Adipocyte (in vitro differentiated cells): ENCODE measurements at regions not wholly inside any gene's neighbourhood (a gene's known extent, or its start where the extent isn't known, plus 50 kb on each side); places are given as distances from the start of the nearest gene placed in this dataset.
"Not testable (repeated sequence)": the region's sequence is repeated elsewhere in the genome, so short reads cannot be mapped to it uniquely, and the experiment has no call there.

ENCODE experiments used
- DNase-seq: peaks from one replicate; pipeline ENCODE4 v3.0.0-alpha.2; 2015; ENCODE audit warnings: low read depth
- H3K27me3 ChIP-seq: replicated peaks from 2 replicates; pipeline ENCODE4 v1.7.0; 2013; ENCODE audit warnings: mild to moderate bottlenecking, low read length, moderate library complexity; ENCODE audit not compliant: control insufficient read depth, insufficient read depth
- H3K36me3 ChIP-seq: 2 replicates; pipeline ENCODE4 v1.7.0; 2013; ENCODE audit warnings: low read length, mild to moderate bottlenecking, moderate library complexity; ENCODE audit not compliant: control insufficient read depth, insufficient read depth, severe bottlenecking
- H3K4me1 ChIP-seq: 2 replicates; pipeline ENCODE4 v1.7.0; 2013; ENCODE audit warnings: mild to moderate bottlenecking, low read length, moderate library complexity; ENCODE audit not compliant: control insufficient read depth, insufficient read depth
- H3K4me3 ChIP-seq: 2 replicates; pipeline ENCODE4 v1.7.0; 2013; ENCODE audit warnings: mild to moderate bottlenecking, low read length, moderate library complexity
- H3K9ac ChIP-seq: 2 replicates; pipeline ENCODE4 v1.7.0; 2013; ENCODE audit warnings: mild to moderate bottlenecking, low read length, moderate library complexity
- H3K9me3 ChIP-seq: 2 replicates; pipeline ENCODE4 v1.7.0; 2013; ENCODE audit warnings: mild to moderate bottlenecking, low read length, moderate library complexity; ENCODE audit not compliant: control insufficient read depth

- not testable (repeated sequence) for H3K4me3 ChIP-seq, H3K9me3 ChIP-seq, H3K9ac ChIP-seq, H3K36me3 ChIP-seq, H3K27me3 ChIP-seq, DNase-seq, H3K4me1 ChIP-seq
These were observed 621.2 kb downstream of the JRKL start for GRCh38 chr11:97010997-97011396.

GRCh38 chr11:97015327-97015726, 625.5 kb downstream of the JRKL start:
- H3K4me3 ChIP-seq = no peak overlapping the region
- no peak overlapping the region for H3K9ac ChIP-seq
- no peaks in the 10 kb centered on the region for H3K4me1 ChIP-seq
- no peaks in the 10 kb centered on the region for H3K9me3 ChIP-seq
- no peak for DNase-seq
- H3K36me3 ChIP-seq = no peaks in the 10 kb centered on the region
- H3K27me3 ChIP-seq = no peaks in the 10 kb centered on the region

GRCh38 chr11:97019305-97019704, 629.5 kb downstream of the JRKL start:
- Histone ChIP-seq H3K9ac (no peak overlapping the region), H3K27me3 (no peaks in the 10 kb centered on the region), H3K4me3 (no peak overlapping the region), H3K9me3 (no peaks in the 10 kb centered on the region), H3K4me1 (no peaks in the 10 kb centered on the region), H3K36me3 (no peaks in the 10 kb centered on the region)
- DNase-seq = no peak

DNA sequence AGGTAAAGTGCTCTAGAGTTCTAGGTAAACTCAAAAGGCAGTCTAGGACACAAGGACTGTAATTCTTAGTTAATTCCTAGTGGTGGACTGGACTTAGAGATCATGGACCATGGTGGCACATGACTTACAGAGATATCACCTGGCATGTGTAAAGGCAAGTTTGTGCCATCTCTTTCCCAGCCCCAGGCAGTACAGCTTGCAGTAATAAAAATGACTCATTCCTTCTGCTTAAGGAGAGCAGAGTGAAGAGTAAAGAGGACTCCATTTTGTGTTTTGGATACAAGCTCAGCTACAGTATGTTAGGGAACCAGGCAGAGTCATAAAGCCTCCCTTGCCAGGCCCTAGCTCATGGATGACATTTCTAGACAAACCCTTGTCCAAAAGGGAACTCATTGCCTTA, 629.9 kb downstream of the JRKL start:
- H3K9me3 ChIP-seq = peaks cover 3% of the 10 kb centered on the region
- H3K27me3 ChIP-seq = no peaks in the 10 kb centered on the region
- H3K4me1 ChIP-seq = no peaks in the 10 kb centered on the region
- no peak for DNase-seq
- no peaks in the 10 kb centered on the region for H3K36me3 ChIP-seq
- no peak overlapping the region for H3K9ac ChIP-seq
- H3K4me3 ChIP-seq = no peak overlapping the region

GRCh38 chr11:97022955-97023354, 633.1 kb downstream of the JRKL start:
- Histone ChIP-seq H3K4me1 (no peaks in the 10 kb centered on the region), H3K9me3 (peaks cover 8% of the 10 kb centered on the region), H3K36me3 (no peaks in the 10 kb centered on the region), H3K9ac (no peak overlapping the region), H3K4me3 (no peak overlapping the region), H3K27me3 (no peaks in the 10 kb centered on the region)
- no peak for DNase-seq

- Histone ChIP-seq H3K27me3 (no peaks in the 10 kb centered on the region), H3K9me3 (peaks cover 8% of the 10 kb centered on the region), H3K36me3 (no peaks in the 10 kb centered on the region), H3K4me1 (no peaks in the 10 kb centered on the region), H3K9ac (no peak overlapping the region), H3K4me3 (no peak overlapping the region)
- no peak for DNase-seq
These were observed 639.1 kb downstream of the JRKL start for GRCh38 chr11:97028836-97029406.

DNA sequence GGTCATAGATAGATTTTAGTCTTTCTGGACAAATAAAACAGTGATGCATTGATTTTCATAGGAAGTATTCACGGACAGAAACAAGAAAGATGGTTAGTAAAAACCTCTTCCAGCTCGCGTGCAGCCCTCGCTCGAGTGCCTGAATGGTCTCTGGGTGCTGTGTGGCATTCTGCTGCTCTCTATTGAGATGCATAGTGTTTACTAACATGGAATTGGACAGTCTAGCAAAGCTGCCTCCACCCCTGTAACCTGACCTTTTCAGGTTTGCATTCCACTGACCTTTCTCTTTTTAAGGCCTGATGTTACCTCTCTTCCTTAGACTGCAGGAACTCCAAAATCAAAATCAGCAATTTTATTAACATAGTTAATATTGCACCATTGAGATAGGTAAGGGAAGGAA, 643.4 kb downstream of the JRKL start:
- Histone ChIP-seq H3K9ac (no peak overlapping the region), H3K27me3 (no peaks in the 10 kb centered on the region), H3K36me3 (no peaks in the 10 kb centered on the region), H3K9me3 (no peaks in the 10 kb centered on the region), H3K4me3 (no peak overlapping the region), H3K4me1 (no peaks in the 10 kb centered on the region)
- no peak for DNase-seq

GRCh38 chr11:97048481-97048880, 658.7 kb downstream of the JRKL start:
- H3K27me3 ChIP-seq = no peaks in the 10 kb centered on the region
- H3K9ac ChIP-seq = no peak overlapping the region
- H3K4me3 ChIP-seq = no peak overlapping the region
- H3K36me3 ChIP-seq = no peaks in the 10 kb centered on the region
- no peaks in the 10 kb centered on the region for H3K4me1 ChIP-seq
- DNase-seq = no peak
- H3K9me3 ChIP-seq = no peaks in the 10 kb centered on the region

- Histone ChIP-seq H3K4me3 (no peak overlapping the region), H3K9ac (no peak overlapping the region), H3K4me1 (no peaks in the 10 kb centered on the region), H3K36me3 (no peaks in the 10 kb centered on the region), H3K27me3 (no peaks in the 10 kb centered on the region), H3K9me3 (peaks cover 15% of the 10 kb centered on the region)
- no peak for DNase-seq
These were observed 670.4 kb downstream of the JRKL start for GRCh38 chr11:97060184-97060583.

GRCh38 chr11:97069160-97069559, 679.3 kb downstream of the JRKL start:
- no peak for DNase-seq
- peaks cover 30% of the 10 kb centered on the region for H3K9me3 ChIP-seq

GRCh38 chr11:97072420-97072819, 682.6 kb downstream of the JRKL start:
- Histone ChIP-seq H3K4me3 (no peak overlapping the region), H3K9me3 (peaks cover 23% of the 10 kb centered on the region), H3K4me1 (no peaks in the 10 kb centered on the region), H3K36me3 (no peaks in the 10 kb centered on the region), H3K9ac (no peak overlapping the region), H3K27me3 (no peaks in the 10 kb centered on the region)
- no peak for DNase-seq

More at GRCh38 chr11:97069160-97069559, 679.3 kb downstream of the JRKL start:
- Histone ChIP-seq H3K27me3 (no peaks in the 10 kb centered on the region), H3K9ac (no peak overlapping the region), H3K36me3 (no peaks in the 10 kb centered on the region), H3K4me3 (no peak overlapping the region), H3K4me1 (no peaks in the 10 kb centered on the region)

GRCh38 chr11:97076666-97077065, 686.9 kb downstream of the JRKL start:
- not testable (repeated sequence) for H3K4me3 ChIP-seq, DNase-seq, H3K36me3 ChIP-seq, H3K9ac ChIP-seq, H3K4me1 ChIP-seq, H3K27me3 ChIP-seq
- H3K9me3 ChIP-seq = peaks cover 23% of the 10 kb centered on the region
